SK-N-MC (cell line): ENCODE measurements at regions not wholly inside any gene's neighbourhood (a gene's known extent, or its start where the extent isn't known, plus 50 kb on each side); places are given as distances from the start of the nearest gene placed in this dataset.

Experiments used
- EZH2 ChIP-seq: fragments of 200-600 bp; sonication (generic); IDR thresholded peaks from one replicate; pipeline ENCODE4 v1.6.1; 2017; ENCODE audit warnings: antibody characterized with exemption
- FOXP2 ChIP-seq: optimal IDR thresholded peaks from 2 replicates; pipeline ENCODE3; 2011; ENCODE audit warnings: mild to moderate bottlenecking, moderate library complexity; ENCODE audit not compliant: insufficient read depth; ENCODE audit errors: extremely low read length, control extremely low read depth
- POLR2AphosphoS5 ChIP-seq: IDR thresholded peaks from 2 replicates; pipeline ENCODE4 v1.6.1; 2012; ENCODE audit warnings: mild to moderate bottlenecking, low read depth, low read length, borderline replicate concordance

GRCh38 chr22:22836635-22837034 is 51.0 kb upstream of the IGLL5 start:
- no peak for TF ChIP-seq EZH2
- TF ChIP-seq POLR2AphosphoS5 = no peak
- no peak for TF ChIP-seq FOXP2
